HCT116 (cell line): ENCODE measurements at regions not wholly inside any gene's neighbourhood (a gene's known extent, or its start where the extent isn't known, plus 50 kb on each side); places are given as distances from the start of the nearest gene placed in this dataset.
A peak's percentile ranks its signal among the peaks of the same experiment; 100 is the strongest.

ENCODE experiments used
- ATAC-seq: fragments of 200-7000 bp; cut with Tn5 transposase; 2 replicates; pipeline ENCODE4 v1.9.1; 2020; ENCODE audit warnings: mild to moderate bottlenecking, moderate library complexity
- BruUV-seq: library from RNA; stranded (reverse); fragments of 400-500 nt; replicated peaks from 2 replicates; lab custom pipeline; 2021; lab: Mats Ljungman, UMichigan
- CTCF ChIA-PET: fragments of 300-600 bp; sonication (Branson Sonifier 250); formaldehyde crosslinking; loops from one replicate; lab custom pipeline; 2021; ENCODE audit warnings: antibody characterized with exemption; lab: Charles Lee
- POLR2A ChIA-PET: fragments of 300-600, 350-600 bp; sonication (Branson Sonifier 250); formaldehyde crosslinking; loops from one replicate; lab custom pipeline; 2021; ENCODE audit warnings: antibody characterized with exemption; lab: Charles Lee
- RAD21 ChIA-PET, 2 experiments: fragments of 300-600 bp; sonication (Branson Sonifier 250); formaldehyde crosslinking; loops; one replicate each; lab custom pipeline; 2023; ENCODE audit warnings: low total read pairs in 2 of 2; ENCODE audit not compliant: uncharacterized antibody in 2 of 2, unreplicated experiment in 2 of 2, low non-redundant PET in 1 of 2; lab: Charles Lee
- DNase-seq: peaks from one replicate; pipeline ENCODE4 v3.0.0-alpha.2; 2010; ENCODE audit warnings: low read depth, low spot score
- H2AFZ ChIP-seq: fragments of 200-600 bp; shearing (Covaris generic), sonication (generic); 2 replicates; pipeline ENCODE4 v1.6.1; 2017; ENCODE audit warnings: low read depth, mixed run types, mixed read lengths, antibody characterized with exemption, low read length; ENCODE audit not compliant: poor library complexity, severe bottlenecking
- H3K27ac ChIP-seq: 2 replicates; pipeline ENCODE4 v1.5.1; 2012; ENCODE audit warnings: low read depth, low read length
- H3K27me3 ChIP-seq: fragments of 200-600 bp; sonication (generic); 2 replicates; pipeline ENCODE4 v1.6.1; 2016; ENCODE audit warnings: mixed run types, low read length, mixed read lengths; ENCODE audit not compliant: insufficient read depth
- H3K36me3 ChIP-seq, 2 experiments: fragments of 200-500 bp in 1 of 2; fragments of 200-600 bp in 1 of 2; sonication (Bioruptor generic) in 1 of 2; sonication (generic) in 1 of 2; 2 replicates each; pipeline versions ENCODE4 v1.5.1 to v1.6.1; 2014 to 2016; ENCODE audit warnings: low read length in 2 of 2, inconsistent platforms in 1 of 2, mixed read lengths in 1 of 2, mixed run types in 1 of 2; ENCODE audit not compliant: insufficient read depth in 2 of 2, control insufficient read depth in 1 of 2
- H3K4me1 ChIP-seq, 2 experiments: fragments of 200-600 bp in 1 of 2; sonication (generic) in 1 of 2; 2 replicates each; pipeline versions ENCODE4 v1.5.1 to v1.6.1; 2012 to 2017; ENCODE audit warnings: low read length in 2 of 2, inconsistent platforms in 1 of 2, mild to moderate bottlenecking in 1 of 2, mixed read lengths in 1 of 2, mixed run types in 1 of 2, moderate library complexity in 1 of 2; ENCODE audit not compliant: insufficient read depth in 2 of 2, control insufficient read depth in 1 of 2
- H3K4me2 ChIP-seq: fragments of 200-600 bp; sonication (generic); 2 replicates; pipeline ENCODE4 v1.6.1; 2017; ENCODE audit warnings: mixed run types, low read length, mixed read lengths
- H3K4me3 ChIP-seq, 2 experiments: fragments of 200-600 bp in 1 of 2; sonication (generic) in 1 of 2; replicated peaks in 1 of 2; 2 replicates each; pipeline ENCODE4 v1.5.1; 2011 to 2016; ENCODE audit warnings: low read length in 2 of 2, control low read depth in 1 of 2, low read depth in 1 of 2, mild to moderate bottlenecking in 1 of 2, mixed read lengths in 1 of 2, mixed run types in 1 of 2
- H3K79me2 ChIP-seq: fragments of 200-600 bp; sonication (generic); 2 replicates; pipeline ENCODE4 v1.6.1; 2017; ENCODE audit warnings: mild to moderate bottlenecking, mixed run types, low read length, moderate library complexity, mixed read lengths; ENCODE audit not compliant: insufficient read depth
- H3K9ac ChIP-seq: fragments of 200-600 bp; sonication (generic); 2 replicates; pipeline ENCODE4 v1.6.1; 2016; ENCODE audit warnings: low read length, mixed read lengths
- H3K9me2 ChIP-seq: fragments of 200-600 bp; sonication (generic), shearing (Covaris generic); 2 replicates; pipeline ENCODE4 v1.6.1; 2017; ENCODE audit warnings: mixed run types, mild to moderate bottlenecking, moderate library complexity; ENCODE audit not compliant: insufficient read depth
- H3K9me3 ChIP-seq, 2 experiments: fragments of 200-500 bp in 1 of 2; fragments of 200-600 bp in 1 of 2; sonication (Bioruptor generic) in 1 of 2; sonication (generic) in 1 of 2; 2 replicates each; pipeline ENCODE4 v1.6.1; 2014 to 2017; ENCODE audit warnings: low read length in 2 of 2, mixed read lengths in 2 of 2, inconsistent platforms in 1 of 2, low read depth in 1 of 2, mild to moderate bottlenecking in 1 of 2, mixed run types in 1 of 2, moderate library complexity in 1 of 2; ENCODE audit not compliant: control insufficient read depth in 1 of 2, insufficient read depth in 1 of 2
- H4K20me1 ChIP-seq: fragments of 200-600 bp; sonication (generic), shearing (Covaris generic); 2 replicates; pipeline ENCODE4 v1.6.1; 2017; ENCODE audit warnings: mixed run types, mild to moderate bottlenecking, moderate library complexity; ENCODE audit not compliant: insufficient read depth
- ATF3 ChIP-seq: IDR thresholded peaks from 2 replicates; pipeline ENCODE4 v1.6.1; 2012
- CBX3 ChIP-seq: IDR thresholded peaks from 2 replicates; pipeline ENCODE4 v1.6.1; 2012; ENCODE audit warnings: low read depth
- CEBPB ChIP-seq: IDR thresholded peaks from 2 replicates; pipeline ENCODE4 v1.6.1; 2012; ENCODE audit warnings: low read depth
- EGR1 ChIP-seq: IDR thresholded peaks from 2 replicates; pipeline ENCODE4 v1.6.1; 2012; ENCODE audit warnings: low read depth
- ELF1 ChIP-seq: IDR thresholded peaks from 2 replicates; pipeline ENCODE4 v1.6.1; 2012; ENCODE audit warnings: low read depth, borderline replicate concordance
- EZH2 ChIP-seq: fragments of 200-600 bp; sonication (generic); IDR thresholded peaks from 2 replicates; pipeline ENCODE4 v1.6.1; 2017; ENCODE audit warnings: antibody characterized with exemption, mixed run types
- EZH2phosphoT487 ChIP-seq: fragments of 200-600 bp; IDR thresholded peaks from 2 replicates; pipeline ENCODE4 v1.6.1; 2018; ENCODE audit warnings: antibody characterized with exemption, borderline replicate concordance
- JUND ChIP-seq: IDR thresholded peaks from 2 replicates; pipeline ENCODE4 v1.6.1; 2012
- MAX ChIP-seq: IDR thresholded peaks from 2 replicates; pipeline ENCODE4 v1.6.1; 2012
- POLR2AphosphoS5 ChIP-seq: IDR thresholded peaks from 2 replicates; pipeline ENCODE4 v1.6.1; 2011; ENCODE audit warnings: mild to moderate bottlenecking, low read depth, low read length, moderate library complexity
- RAD21 ChIP-seq: IDR thresholded peaks from 2 replicates; pipeline ENCODE4 v1.6.1; 2012; ENCODE audit warnings: low read depth, mild to moderate bottlenecking
- REST ChIP-seq: IDR thresholded peaks from 2 replicates; pipeline ENCODE4 v1.6.1; 2012; ENCODE audit warnings: low read depth
- SIN3A ChIP-seq: IDR thresholded peaks from 2 replicates; pipeline ENCODE4 v1.6.1; 2012; ENCODE audit warnings: low read depth
- SP1 ChIP-seq: IDR thresholded peaks from 2 replicates; pipeline ENCODE4 v1.6.1; 2012; ENCODE audit warnings: low read depth
- SRF ChIP-seq: IDR thresholded peaks from 2 replicates; pipeline ENCODE4 v1.6.1; 2012; ENCODE audit warnings: low read depth
- YY1 ChIP-seq: IDR thresholded peaks from 2 replicates; pipeline ENCODE4 v1.6.1; 2011; ENCODE audit warnings: low read length, low read depth, moderate library complexity, mild to moderate bottlenecking; ENCODE audit not compliant: insufficient replicate concordance; ENCODE audit errors: extremely low read depth
- ZBTB33 ChIP-seq: IDR thresholded peaks from 2 replicates; pipeline ENCODE4 v1.6.1; 2011; ENCODE audit warnings: mild to moderate bottlenecking, low read length, moderate library complexity; ENCODE audit not compliant: insufficient replicate concordance; ENCODE audit errors: extremely low read depth
- intact Hi-C: fragments of 100-400 bp; cut with micrococcal nuclease; formaldehyde crosslinking; loops from 2 replicates; pipeline ENCODE4 v1.10.0; 2022

GRCh38 chr2:187982668-187983067 lies 309.0 kb upstream of the GULP1 start:
- POLR2A ChIA-PET, result interaction anchor here (0.5 kb wide), 1 partner anchor 236 kb away, joined by 4 read pairs; no protein-coding TSS in a partner anchor
- intact Hi-C loops, result no loop called here
- no peaks in the 10 kb centered on the region for H3K9me3 ChIP-seq
- DNase-seq, result no peak
- H3K36me3 ChIP-seq, result no peaks in the 10 kb centered on the region
- no peak overlapping the region for H3K4me2 ChIP-seq
- TF ChIP-seq RAD21, result no peak
- 0 out of 2 replicates have a peak, but pooled peaks have one; percentile 7 for TF ChIP-seq SP1
- no peaks in the 10 kb centered on the region for H3K27me3 ChIP-seq
- BruUV-seq, result no TSS peak
- CTCF ChIA-PET, result no interaction called here
- H3K4me1 ChIP-seq, result no peaks in the 10 kb centered on the region
- no peaks in the 10 kb centered on the region for H3K9me2 ChIP-seq
- ATAC-seq, result peak; percentile 30; the same call in 1 of the 2 replicates
- no peak overlapping the region for H3K27ac ChIP-seq
- RAD21 ChIA-PET, result no interaction called here
- no peaks in the 10 kb centered on the region for H3K79me2 ChIP-seq
- H2AFZ ChIP-seq, result no peak overlapping the region
- no peak overlapping the region for H3K4me3 ChIP-seq
- H3K9ac ChIP-seq, result no peak overlapping the region
- no peaks in the 10 kb centered on the region for H4K20me1 ChIP-seq

GRCh38 chr2:187985195-187985594 lies 306.5 kb upstream of the GULP1 start:
- BruUV-seq, result no TSS peak
- no peaks in the 10 kb centered on the region for H3K9me2 ChIP-seq
- intact Hi-C loops, result no loop called here
- ATAC-seq (no peak), DNase-seq (no peak)
- H3K27me3 ChIP-seq, result no peaks in the 10 kb centered on the region
- no peak overlapping the region for H3K27ac ChIP-seq
- no peak overlapping the region for H3K4me2 ChIP-seq
- ChIA-PET RAD21 (no interaction called here), POLR2A (no interaction called here), CTCF (no interaction called here)
- H2AFZ ChIP-seq, result peak overlapping the region; percentile 43
- H3K79me2 ChIP-seq, result no peaks in the 10 kb centered on the region
- no peak overlapping the region for H3K9ac ChIP-seq
- H4K20me1 ChIP-seq, result no peaks in the 10 kb centered on the region
- peaks cover 4 to 5% of the 10 kb centered on the region in 2 experiments; a peak in 3 of 4 replicates for H3K4me1 ChIP-seq
- no peaks in the 10 kb centered on the region for H3K9me3 ChIP-seq
- no peak overlapping the region for H3K4me3 ChIP-seq
- TF ChIP-seq RAD21 (no peak), ATF3 (no peak), ZBTB33 (no peak), CBX3 (no peak), POLR2AphosphoS5 (no peak), SP1 (no peak), EGR1 (no peak), REST (no peak), EZH2 (no peak), MAX (no peak), SIN3A (no peak), JUND (no peak), EZH2phosphoT487 (no peak), ELF1 (no peak), YY1 (no peak), SRF (no peak), CEBPB (no peak)
- H3K36me3 ChIP-seq, result no peaks in the 10 kb centered on the region
